Gastrocnemius medialis (tissue), 4 donors: ENCODE measurements at regions not wholly inside any gene's neighbourhood (a gene's known extent, or its start where the extent isn't known, plus 50 kb on each side); places are given as distances from the start of the nearest gene placed in this dataset.

Experiments
- POLR2A ChIP-seq, 2 donors: fragments of 450-650 bp; IDR thresholded peaks; one replicate each; pipeline ENCODE4 v1.6.1; 2017; ENCODE audit warnings: antibody characterized with exemption in 2 of 2, mild to moderate bottlenecking in 2 of 2, moderate library complexity in 2 of 2
- TF ChIP-seq, protein P1 (sequence below), 5 experiments: fragments of 450-650 bp in 3 of 5; fragments of 200-600 bp in 2 of 5; sonication (generic) in 2 of 5; IDR thresholded peaks in 4 of 5; conservative IDR thresholded peaks in 1 of 5; 1 replicate in 4 of 5; 2 replicates in 1 of 5; pipeline ENCODE4 v1.5.1; 2016 to 2019; ENCODE audit warnings: antibody characterized with exemption in 5 of 5, mild to moderate bottlenecking in 3 of 5, moderate library complexity in 3 of 5

DNA sequence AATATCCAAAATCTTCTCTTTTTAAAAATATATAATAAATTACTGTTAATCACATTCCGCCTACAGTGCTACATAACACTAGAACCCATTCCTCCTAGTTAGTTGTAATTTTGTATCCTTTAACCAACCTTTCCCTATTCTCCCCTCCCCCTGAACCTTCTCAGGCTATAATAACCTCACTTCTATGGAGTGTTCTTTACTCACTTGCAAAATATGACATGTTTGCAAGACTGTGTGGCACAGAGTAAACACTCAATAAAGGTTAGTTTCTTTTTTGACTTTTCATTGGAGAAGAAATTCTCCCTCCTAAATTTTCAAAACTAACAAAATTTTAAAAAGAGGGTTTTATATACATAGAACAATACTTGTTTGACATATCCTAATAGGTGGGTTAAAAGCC, 147.0 kb downstream of the FOXA2 start:
- no peak for TF ChIP-seq POLR2A (IDR thresholded peaks at IDR 0.05)
- TF ChIP-seq, protein P1, sequence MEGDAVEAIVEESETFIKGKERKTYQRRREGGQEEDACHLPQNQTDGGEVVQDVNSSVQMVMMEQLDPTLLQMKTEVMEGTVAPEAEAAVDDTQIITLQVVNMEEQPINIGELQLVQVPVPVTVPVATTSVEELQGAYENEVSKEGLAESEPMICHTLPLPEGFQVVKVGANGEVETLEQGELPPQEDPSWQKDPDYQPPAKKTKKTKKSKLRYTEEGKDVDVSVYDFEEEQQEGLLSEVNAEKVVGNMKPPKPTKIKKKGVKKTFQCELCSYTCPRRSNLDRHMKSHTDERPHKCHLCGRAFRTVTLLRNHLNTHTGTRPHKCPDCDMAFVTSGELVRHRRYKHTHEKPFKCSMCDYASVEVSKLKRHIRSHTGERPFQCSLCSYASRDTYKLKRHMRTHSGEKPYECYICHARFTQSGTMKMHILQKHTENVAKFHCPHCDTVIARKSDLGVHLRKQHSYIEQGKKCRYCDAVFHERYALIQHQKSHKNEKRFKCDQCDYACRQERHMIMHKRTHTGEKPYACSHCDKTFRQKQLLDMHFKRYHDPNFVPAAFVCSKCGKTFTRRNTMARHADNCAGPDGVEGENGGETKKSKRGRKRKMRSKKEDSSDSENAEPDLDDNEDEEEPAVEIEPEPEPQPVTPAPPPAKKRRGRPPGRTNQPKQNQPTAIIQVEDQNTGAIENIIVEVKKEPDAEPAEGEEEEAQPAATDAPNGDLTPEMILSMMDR (IDR thresholded peaks at IDR 0.05 in 4 of 5, conservative IDR thresholded peaks at IDR 0.05 in 1 of 5) = no peak
